ENCODE measurements at regions not wholly inside any gene's neighbourhood (a gene's known extent, or its start where the extent isn't known, plus 50 kb on each side); places are given as distances from the start of the nearest gene placed in this dataset.

DNA sequence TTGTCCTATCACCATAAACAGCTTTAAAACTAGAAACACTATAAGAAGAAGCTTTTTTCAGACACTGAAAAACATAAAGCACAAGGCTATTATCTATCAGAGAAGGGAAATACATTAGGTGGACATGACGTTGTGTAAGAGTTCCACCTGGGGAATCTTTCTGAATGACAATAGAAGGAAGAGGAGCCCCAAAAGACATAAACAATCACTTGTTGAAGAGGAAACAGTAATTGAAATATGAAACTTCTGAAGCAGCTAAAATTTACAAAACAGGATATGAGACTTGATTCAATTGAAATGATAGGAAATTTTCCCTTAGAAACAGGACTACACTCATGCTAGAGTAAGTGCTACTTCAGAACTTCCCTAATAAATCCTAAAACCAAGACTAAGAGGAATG lies 933.6 kb downstream of the EFNA5 start:
- Histone ChIP-seq H3K27ac (no peak overlapping the region), H3K27me3 (replicated peaks; ENCODE audit: insufficient read depth) (no peaks in the 10 kb centered on the region), H3K9me3 (no peaks in the 10 kb centered on the region), H3K4me3 (no peak overlapping the region), H3K4me1 (replicated peaks) (no peaks in the 10 kb centered on the region), H3K36me3 (no peaks in the 10 kb centered on the region)
- no peak for DNase-seq (ENCODE audit: low spot score)
- intact Hi-C loops (cut with DNase I), result no loop called here
- WGBS, result 31% methylated on average over 1 of the region's 1 CpG
- TF ChIP-seq, protein P1, sequence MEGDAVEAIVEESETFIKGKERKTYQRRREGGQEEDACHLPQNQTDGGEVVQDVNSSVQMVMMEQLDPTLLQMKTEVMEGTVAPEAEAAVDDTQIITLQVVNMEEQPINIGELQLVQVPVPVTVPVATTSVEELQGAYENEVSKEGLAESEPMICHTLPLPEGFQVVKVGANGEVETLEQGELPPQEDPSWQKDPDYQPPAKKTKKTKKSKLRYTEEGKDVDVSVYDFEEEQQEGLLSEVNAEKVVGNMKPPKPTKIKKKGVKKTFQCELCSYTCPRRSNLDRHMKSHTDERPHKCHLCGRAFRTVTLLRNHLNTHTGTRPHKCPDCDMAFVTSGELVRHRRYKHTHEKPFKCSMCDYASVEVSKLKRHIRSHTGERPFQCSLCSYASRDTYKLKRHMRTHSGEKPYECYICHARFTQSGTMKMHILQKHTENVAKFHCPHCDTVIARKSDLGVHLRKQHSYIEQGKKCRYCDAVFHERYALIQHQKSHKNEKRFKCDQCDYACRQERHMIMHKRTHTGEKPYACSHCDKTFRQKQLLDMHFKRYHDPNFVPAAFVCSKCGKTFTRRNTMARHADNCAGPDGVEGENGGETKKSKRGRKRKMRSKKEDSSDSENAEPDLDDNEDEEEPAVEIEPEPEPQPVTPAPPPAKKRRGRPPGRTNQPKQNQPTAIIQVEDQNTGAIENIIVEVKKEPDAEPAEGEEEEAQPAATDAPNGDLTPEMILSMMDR (IDR thresholded peaks at IDR 0.05), result no peak
- TF ChIP-seq POLR2AphosphoS5 (IDR thresholded peaks at IDR 0.05) (no peak), POLR2A (IDR thresholded peaks at IDR 0.05) (no peak)

DNA sequence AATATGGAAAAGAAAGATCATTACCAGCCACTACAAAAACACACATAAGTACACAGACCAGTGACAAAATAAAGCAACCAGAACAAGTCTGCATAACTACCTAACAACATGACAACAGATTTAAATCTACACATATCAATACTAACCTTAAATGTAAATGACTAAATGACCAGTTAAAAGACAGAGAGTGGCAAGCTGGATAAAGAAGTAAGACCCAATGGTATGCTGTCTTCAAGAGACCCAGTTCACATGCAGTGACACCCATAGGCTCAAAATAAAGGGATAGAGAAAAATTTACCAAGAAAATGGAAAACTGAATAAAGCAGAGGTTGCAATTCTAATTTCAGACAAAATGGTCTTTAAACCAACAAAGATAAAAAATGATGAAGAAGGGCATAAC lies 938.1 kb downstream of the EFNA5 start:
- no peaks in the 10 kb centered on the region for H3K36me3 ChIP-seq
- H3K27ac ChIP-seq, result no peak overlapping the region
- no peak for DNase-seq (ENCODE audit: low spot score)
- H3K9me3 ChIP-seq, result no peaks in the 10 kb centered on the region
- TF ChIP-seq POLR2AphosphoS5 (IDR thresholded peaks at IDR 0.05), result no peak
- TF ChIP-seq, protein P1 (IDR thresholded peaks at IDR 0.05), result no peak
- no peak for TF ChIP-seq POLR2A (IDR thresholded peaks at IDR 0.05)
- H3K4me1 ChIP-seq (replicated peaks), result no peaks in the 10 kb centered on the region
- intact Hi-C loops (cut with DNase I), result no loop called here
- H3K27me3 ChIP-seq (replicated peaks; ENCODE audit: insufficient read depth), result no peaks in the 10 kb centered on the region
- H3K4me3 ChIP-seq, result no peak overlapping the region

DNA sequence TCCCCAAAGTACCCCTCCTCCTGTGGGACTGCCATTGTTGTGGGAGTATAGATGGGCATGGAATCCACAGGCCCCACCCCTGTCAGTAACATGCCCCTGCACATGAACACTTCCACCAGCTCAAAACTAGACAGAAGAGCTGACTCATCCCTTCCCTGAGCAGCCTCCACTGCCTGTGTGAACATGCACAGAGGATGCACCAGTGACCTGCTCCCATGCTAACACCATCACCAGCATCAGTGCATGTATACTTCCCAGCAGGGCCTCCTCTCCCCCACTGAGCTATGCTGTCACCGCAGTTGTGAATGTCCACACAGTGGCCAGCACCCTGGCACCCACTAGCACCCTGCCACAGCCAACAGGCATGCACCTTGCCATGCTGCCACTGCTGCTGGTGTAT lies 939.8 kb downstream of the EFNA5 start:
- Histone ChIP-seq H3K36me3 (no peaks in the 10 kb centered on the region), H3K27ac (no peak overlapping the region), H3K4me3 (no peak overlapping the region), H3K4me1 (replicated peaks) (no peaks in the 10 kb centered on the region), H3K9me3 (no peaks in the 10 kb centered on the region), H3K27me3 (replicated peaks; ENCODE audit: insufficient read depth) (no peaks in the 10 kb centered on the region)
- intact Hi-C loops (cut with DNase I), result no loop called here
- TF ChIP-seq, protein P1 (IDR thresholded peaks at IDR 0.05), result no peak
- TF ChIP-seq POLR2A (IDR thresholded peaks at IDR 0.05) (no peak), POLR2AphosphoS5 (IDR thresholded peaks at IDR 0.05) (no peak)
- DNase-seq (ENCODE audit: low spot score), result no peak
- 91% methylated on average over 1 of the region's 1 CpG for WGBS

DNA sequence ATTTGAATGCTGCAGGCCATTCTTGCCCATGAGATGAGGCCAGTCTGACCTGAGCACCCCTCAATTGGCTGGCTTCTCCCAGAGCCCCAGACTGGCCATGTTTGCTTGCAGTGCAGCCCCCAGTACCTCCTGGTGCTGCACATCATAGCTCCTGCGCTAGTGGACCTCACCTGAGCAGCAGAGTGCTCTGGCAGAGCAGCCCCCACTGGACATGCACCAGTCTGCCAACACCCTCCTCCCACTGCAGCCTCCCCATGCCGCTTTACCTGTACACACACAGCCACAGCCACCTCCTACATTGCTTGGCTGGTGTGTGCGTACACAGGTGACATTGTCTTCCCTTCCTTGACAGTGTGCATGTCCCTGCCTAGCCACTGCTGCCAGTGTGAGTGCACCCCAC lies 940.2 kb downstream of the EFNA5 start:
- intact Hi-C loops (cut with DNase I), result no loop called here
- DNase-seq (ENCODE audit: low spot score), result no peak
- Histone ChIP-seq H3K27ac (no peak overlapping the region), H3K4me3 (no peak overlapping the region), H3K36me3 (no peaks in the 10 kb centered on the region), H3K9me3 (no peaks in the 10 kb centered on the region), H3K27me3 (replicated peaks; ENCODE audit: insufficient read depth) (no peaks in the 10 kb centered on the region), H3K4me1 (replicated peaks) (no peaks in the 10 kb centered on the region)
- TF ChIP-seq POLR2AphosphoS5 (IDR thresholded peaks at IDR 0.05) (no peak), POLR2A (IDR thresholded peaks at IDR 0.05) (no peak)
- TF ChIP-seq, protein P1 (IDR thresholded peaks at IDR 0.05), result no peak
- 63% methylated on average over 3 of the region's 3 CpGs for WGBS

DNA sequence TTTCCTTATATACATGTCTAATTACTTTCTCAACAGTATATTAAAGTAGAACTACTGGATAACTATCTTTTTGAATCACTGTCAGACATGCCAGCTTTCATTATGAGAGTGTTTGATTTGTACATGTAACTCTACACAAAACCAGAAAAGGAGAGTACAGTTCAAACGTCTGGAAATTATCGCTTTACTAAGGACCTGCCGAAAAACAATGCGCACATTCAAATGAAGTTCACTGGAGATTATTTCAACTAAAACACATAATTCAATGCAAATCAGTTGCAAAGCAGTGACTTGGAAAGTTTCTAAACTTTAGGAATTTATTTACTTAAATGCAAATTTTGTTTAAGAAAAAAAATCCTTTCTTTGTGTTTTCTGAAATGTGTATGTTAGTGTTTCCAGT lies 942.5 kb downstream of the EFNA5 start:
- no peak for TF ChIP-seq POLR2A (IDR thresholded peaks at IDR 0.05)
- 83% methylated on average over 4 of the region's 4 CpGs for WGBS
- Histone ChIP-seq H3K4me1 (replicated peaks) (no peaks in the 10 kb centered on the region), H3K36me3 (no peaks in the 10 kb centered on the region), H3K9me3 (no peaks in the 10 kb centered on the region), H3K27ac (no peak overlapping the region), H3K27me3 (replicated peaks; ENCODE audit: insufficient read depth) (no peaks in the 10 kb centered on the region), H3K4me3 (no peak overlapping the region)
- intact Hi-C loops (cut with DNase I), result no loop called here
- no peak for DNase-seq (ENCODE audit: low spot score)
